B cell (primary cell): ENCODE measurements at regions not wholly inside any gene's neighbourhood (a gene's known extent, or its start where the extent isn't known, plus 50 kb on each side); places are given as distances from the start of the nearest gene placed in this dataset.

Experiments
- ATAC-seq: fragments of 200-7000 bp; cut with Tn5 transposase; one replicate; pipeline ENCODE4 v1.10.0; 2021; ENCODE audit warnings: low read depth, mild to moderate bottlenecking, moderate number of reproducible peaks, moderate library complexity
- CTCF ChIA-PET: fragments of 350-600 bp; sonication (Branson Sonifier 250); formaldehyde crosslinking; loops from one replicate; lab custom pipeline; 2021; ENCODE audit warnings: antibody characterized with exemption, inconsistent platforms; lab: Charles Lee
- POLR2A ChIA-PET: fragments of 350-600 bp; sonication (Branson Sonifier 250); formaldehyde crosslinking; loops from one replicate; lab custom pipeline; 2021; ENCODE audit warnings: antibody characterized with exemption; lab: Charles Lee
- DNase-seq: peaks from one replicate; pipeline ENCODE4 v3.0.0; 2013
- H2AFZ ChIP-seq: 2 replicates; pipeline ENCODE4 v1.6.1; 2012; ENCODE audit warnings: mild to moderate bottlenecking, low read depth, low read length; ENCODE audit not compliant: insufficient read depth, poor library complexity, severe bottlenecking
- H3K27ac ChIP-seq, 2 donors: 1 replicate in 1 of 2; 2 replicates in 1 of 2; pipeline ENCODE4 v1.5.1; 2012 to 2013; ENCODE audit warnings: low read length in 2 of 2, mild to moderate bottlenecking in 2 of 2, moderate library complexity in 1 of 2
- H3K27me3 ChIP-seq, 4 experiments: fragments of 200-600 bp in 1 of 4; sonication (generic) in 1 of 4; replicated peaks in 1 of 4; 1 replicate in 2 of 4; 2 replicates in 2 of 4; pipeline versions ENCODE4 v1.6.1 to v1.7.0; 2013 to 2016; ENCODE audit warnings: low read length in 3 of 4, mild to moderate bottlenecking in 2 of 4, mixed read lengths in 1 of 4, moderate library complexity in 1 of 4; ENCODE audit not compliant: insufficient read depth in 4 of 4, control insufficient read depth in 3 of 4; ENCODE audit errors: control extremely low read depth in 1 of 4
- H3K36me3 ChIP-seq, 2 experiments: replicated peaks in 1 of 2; 1 replicate in 1 of 2; 2 replicates in 1 of 2; pipeline versions ENCODE4 v1.6.1 to v1.7.1; 2013; ENCODE audit warnings: low read length in 1 of 2; ENCODE audit not compliant: insufficient read depth in 2 of 2, control insufficient read depth in 1 of 2; ENCODE audit errors: control extremely low read depth in 1 of 2, extremely low read depth in 1 of 2
- H3K4me1 ChIP-seq, 2 donors: fragments of 200-600 bp in 1 of 2; sonication (generic) in 1 of 2; 1 replicate in 1 of 2; 2 replicates in 1 of 2; pipeline versions ENCODE4 v1.5.1 to v1.6.1; 2013 to 2017; ENCODE audit warnings: low read length in 2 of 2; ENCODE audit not compliant: control insufficient read depth in 2 of 2, insufficient read depth in 2 of 2
- H3K4me2 ChIP-seq: replicated peaks from 2 replicates; pipeline ENCODE3; 2012; ENCODE audit warnings: mild to moderate bottlenecking, low read depth, low read length; ENCODE audit not compliant: poor library complexity, severe bottlenecking
- H3K4me3 ChIP-seq, 5 experiments: fragments of 200-600 bp in 1 of 5; sonication (generic) in 1 of 5; 1 replicate in 3 of 5; 2 replicates in 2 of 5; pipeline versions ENCODE4 v1.5.1 to v1.7.0; 2011 to 2016; ENCODE audit warnings: low read length in 4 of 5, mild to moderate bottlenecking in 4 of 5, low read depth in 2 of 5, control low read depth in 1 of 5, moderate library complexity in 1 of 5; ENCODE audit not compliant: insufficient read depth in 1 of 5; ENCODE audit errors: control extremely low read depth in 1 of 5, extremely low read depth in 1 of 5
- H3K79me2 ChIP-seq: fragments of 200-600 bp; sonication (generic); one replicate; pipeline ENCODE4 v1.6.0; 2016; ENCODE audit warnings: low read length; ENCODE audit not compliant: control insufficient read depth, insufficient read depth
- H3K9ac ChIP-seq: fragments of 200-600 bp; sonication (generic); 2 replicates; pipeline ENCODE4 v1.6.1; 2017; ENCODE audit warnings: mild to moderate bottlenecking, low read length, moderate library complexity
- H3K9me3 ChIP-seq, 3 donors: one replicate each; pipeline versions ENCODE4 v1.6.1 to v1.7.1; 2013; ENCODE audit warnings: low read length in 2 of 3; ENCODE audit not compliant: control insufficient read depth in 2 of 3, insufficient read depth in 1 of 3; ENCODE audit errors: control extremely low read depth in 1 of 3
- H4K20me1 ChIP-seq: 2 replicates; pipeline ENCODE4 v1.6.0; 2012; ENCODE audit warnings: mild to moderate bottlenecking, low read length; ENCODE audit not compliant: insufficient read depth, control insufficient read depth, poor library complexity, severe bottlenecking
- H3K27ac Mint-ChIP-seq: one replicate; pipeline ENCODE4 v1.8.0; 2021; ENCODE audit warnings: mixed read lengths
- H3K27me3 Mint-ChIP-seq: one replicate; pipeline ENCODE4 v1.8.0; 2021; ENCODE audit warnings: mixed read lengths
- H3K4me1 Mint-ChIP-seq: one replicate; pipeline ENCODE4 v1.8.0; 2021; ENCODE audit warnings: mixed read lengths
- H3K4me3 Mint-ChIP-seq: one replicate; pipeline ENCODE4 v1.8.0; 2021; ENCODE audit warnings: mixed read lengths
- H3K9me3 Mint-ChIP-seq: one replicate; pipeline ENCODE4 v1.8.0; 2022; ENCODE audit warnings: mixed read lengths; ENCODE audit not compliant: insufficient read depth
- CTCF ChIP-seq: fragments of 200-600 bp; IDR thresholded peaks from one replicate; pipeline ENCODE4 v1.8.0; 2022; ENCODE audit warnings: antibody characterized with exemption, mild to moderate bottlenecking
- EZH2 ChIP-seq: IDR thresholded peaks from 2 replicates; pipeline ENCODE4 v1.6.1; 2012; ENCODE audit warnings: borderline replicate concordance, low read depth, mild to moderate bottlenecking, moderate library complexity, low read length; ENCODE audit not compliant: insufficient read depth, poor library complexity, severe bottlenecking
- WGBS: methylation state at CpG from one replicate; pipeline ENCODE4 v1.1.5; 2013; ENCODE audit warnings: missing lambda C conversion rate; ENCODE audit not compliant: insufficient coverage; 5-methylcytosine and 5-hydroxymethylcytosine counted together
- intact Hi-C: fragments of 100-400 bp; cut with micrococcal nuclease; formaldehyde crosslinking; loops from one replicate; pipeline ENCODE4 v1.10.0; 2022

DNA sequence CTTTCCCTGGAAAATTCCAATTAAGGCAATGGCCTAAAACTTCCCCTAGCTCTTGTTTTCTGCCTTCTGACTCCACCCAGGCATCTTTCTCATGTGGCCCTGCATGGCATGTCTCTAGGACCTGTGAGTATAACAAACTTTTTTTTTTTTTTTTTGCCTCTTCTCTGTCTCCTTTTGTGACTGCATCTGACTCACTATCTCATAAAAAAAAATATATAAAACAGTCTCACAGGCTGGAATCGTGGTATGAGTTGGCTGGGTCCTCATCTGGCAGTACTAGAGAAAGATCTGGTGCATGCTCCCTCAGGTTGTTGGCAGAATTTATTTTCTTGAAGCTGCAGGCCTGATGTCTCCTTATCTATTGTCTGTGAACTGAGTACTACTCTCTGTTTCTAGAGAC lies 313.9 kb downstream of the TECRL start:
- ATAC-seq (no peak), DNase-seq (no peak)
- H3K9ac ChIP-seq, result no peak overlapping the region
- H3K27me3 ChIP-seq, result no peaks in the 10 kb centered on the region
- ChIA-PET POLR2A (no interaction called here), CTCF (no interaction called here)
- H3K4me3 ChIP-seq, result no peak overlapping the region
- H3K4me1 Mint-ChIP-seq, result no peaks in the 10 kb centered on the region
- intact Hi-C loops, result no loop called here
- H3K4me1 ChIP-seq, result no peaks in the 10 kb centered on the region
- H3K9me3 Mint-ChIP-seq, result peaks cover 4% of the 10 kb centered on the region
- H3K79me2 ChIP-seq, result no peaks in the 10 kb centered on the region
- TF ChIP-seq CTCF (no peak), EZH2 (no peak)
- no peaks in the 10 kb centered on the region for H4K20me1 ChIP-seq
- WGBS, result 80% methylated on average over 1 of the region's 1 CpG
- peaks cover 0 to 4% (median 0%) of the 10 kb centered on the region in 3 donors for H3K9me3 ChIP-seq
- no peak overlapping the region for H2AFZ ChIP-seq
- no peak overlapping the region for H3K27ac Mint-ChIP-seq
- no peak overlapping the region for H3K4me3 Mint-ChIP-seq
- H3K4me2 ChIP-seq, result no peak overlapping the region
- H3K36me3 ChIP-seq, result no peaks in the 10 kb centered on the region
- H3K27me3 Mint-ChIP-seq, result no peaks in the 10 kb centered on the region
- no peak overlapping the region for H3K27ac ChIP-seq

DNA sequence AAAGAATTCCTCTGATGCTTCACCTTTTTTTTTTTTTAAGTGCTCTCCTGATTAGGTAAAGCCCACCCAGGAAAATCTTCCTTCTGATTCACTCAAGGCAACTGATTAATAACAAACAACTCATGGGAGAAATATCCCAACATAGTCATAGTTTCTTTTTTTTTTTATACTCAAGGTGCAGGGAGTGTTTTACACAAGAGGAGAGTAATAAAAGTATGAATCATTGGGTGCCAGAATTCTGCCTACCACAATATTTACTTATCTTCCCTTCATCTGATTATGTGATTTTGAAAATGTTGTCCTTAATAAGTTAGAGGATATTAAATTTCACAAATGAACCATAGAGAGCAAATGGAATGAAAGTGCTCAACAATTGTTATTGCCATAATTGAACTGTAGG lies 329.9 kb downstream of the TECRL start:
- no peaks in the 10 kb centered on the region for H4K20me1 ChIP-seq
- no peak overlapping the region for H3K4me2 ChIP-seq
- H3K9ac ChIP-seq, result no peak overlapping the region
- CTCF ChIA-PET, result no interaction called here
- no peaks in the 10 kb centered on the region for H3K4me1 ChIP-seq
- H3K4me3 ChIP-seq, result no peak overlapping the region
- TF ChIP-seq EZH2 (no peak), CTCF (no peak)
- H3K9me3 ChIP-seq, result no peaks in the 10 kb centered on the region
- no peak overlapping the region for H3K27ac Mint-ChIP-seq
- H3K9me3 Mint-ChIP-seq, result peaks cover 1% of the 10 kb centered on the region
- H2AFZ ChIP-seq, result no peak overlapping the region
- no peaks in the 10 kb centered on the region for H3K79me2 ChIP-seq
- no peaks in the 10 kb centered on the region for H3K4me1 Mint-ChIP-seq
- H3K27me3 ChIP-seq, result no peaks in the 10 kb centered on the region
- H3K27ac ChIP-seq, result no peak overlapping the region
- POLR2A ChIA-PET, result no interaction called here
- no peaks in the 10 kb centered on the region for H3K36me3 ChIP-seq
- no peaks in the 10 kb centered on the region for H3K27me3 Mint-ChIP-seq
- DNase-seq (no peak), ATAC-seq (no peak)
- no peak overlapping the region for H3K4me3 Mint-ChIP-seq
- intact Hi-C loops, result no loop called here
